Stimulated activated CD4-positive, alpha-beta T cell treated with anti-CD3 and anti-CD28 coated beads, Interleukin-15, amount 100 ng/mL, for 48 hours (primary cell): ENCODE measurements at regions not wholly inside any gene's neighbourhood (a gene's known extent, or its start where the extent isn't known, plus 50 kb on each side); places are given as distances from the start of the nearest gene placed in this dataset.

Experiments used
- DNase-seq, 2 donors: peaks; one replicate each; pipeline ENCODE4 v3.0.0-alpha.2; 2020; ENCODE audit warnings: low read depth in 2 of 2

DNA sequence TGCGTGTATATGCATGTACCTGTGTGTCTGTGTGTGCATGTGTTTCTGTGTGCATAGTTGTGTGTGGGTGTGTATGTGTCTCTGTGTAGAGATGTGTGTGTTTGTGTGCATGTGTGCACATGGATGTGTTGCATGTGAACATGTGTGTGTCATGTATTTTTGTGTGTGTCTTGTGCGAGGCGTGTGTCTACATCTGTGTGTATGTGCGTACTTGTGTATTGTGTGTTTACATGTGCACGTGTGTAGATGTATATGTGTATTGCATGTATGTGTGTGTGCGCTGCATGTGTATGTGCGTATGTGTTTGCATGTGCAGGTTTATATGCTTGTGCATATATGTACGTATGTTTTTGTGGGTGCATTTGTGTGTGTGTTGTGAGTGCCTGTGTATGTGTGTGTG, 735.2 kb downstream of the GALR1 start:
- no peak for DNase-seq

GRCh38 chr18:77985526-77986281, 736.1 kb downstream of the GALR1 start:
- DNase-seq, result no peak

GRCh38 chr18:77990131-77990530, 740.5 kb downstream of the GALR1 start:
- no peak for DNase-seq

- no peak for DNase-seq
These were observed 741.3 kb downstream of the GALR1 start for GRCh38 chr18:77990901-77991300.

- DNase-seq, result no peak
These were observed 742.4 kb downstream of the GALR1 start for GRCh38 chr18:77992057-77992456.

DNA sequence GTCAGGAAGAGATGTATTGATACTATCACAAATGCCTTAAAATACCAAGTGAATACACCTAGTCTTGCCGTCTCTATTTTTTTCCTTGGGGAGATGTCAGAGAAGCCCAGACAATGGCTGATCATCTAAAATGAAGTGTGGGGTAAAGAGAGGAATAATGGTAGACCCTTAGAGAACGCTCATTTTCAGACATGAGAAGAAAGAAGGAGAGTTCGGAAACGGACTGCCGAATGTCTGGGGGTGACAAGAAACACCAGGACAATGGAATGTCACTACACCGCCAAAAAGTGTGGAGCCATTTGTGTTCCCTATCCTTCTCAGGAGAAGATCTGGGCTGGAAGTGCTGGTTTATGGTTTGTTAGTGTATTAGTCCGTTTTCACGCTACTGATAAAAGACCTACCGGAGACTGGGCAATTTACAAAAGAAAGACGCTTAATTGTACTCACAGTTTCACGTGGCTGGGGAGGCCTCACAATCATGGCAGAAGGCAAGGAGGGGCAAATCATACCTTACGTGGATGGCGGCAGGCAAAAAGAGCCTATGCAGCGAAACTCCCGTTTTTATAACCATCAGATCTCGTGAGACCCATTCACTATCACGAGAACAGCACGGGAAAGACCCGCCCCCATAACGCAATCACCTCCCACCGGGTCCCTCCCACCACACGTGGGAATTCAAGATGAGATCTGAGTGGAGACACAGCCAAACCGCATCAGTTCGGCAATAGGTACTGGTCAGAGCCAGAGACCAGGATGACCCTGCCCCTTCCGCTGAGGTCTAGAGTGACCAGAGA, 743.7 kb downstream of the GALR1 start:
- DNase-seq, result no peak

DNA sequence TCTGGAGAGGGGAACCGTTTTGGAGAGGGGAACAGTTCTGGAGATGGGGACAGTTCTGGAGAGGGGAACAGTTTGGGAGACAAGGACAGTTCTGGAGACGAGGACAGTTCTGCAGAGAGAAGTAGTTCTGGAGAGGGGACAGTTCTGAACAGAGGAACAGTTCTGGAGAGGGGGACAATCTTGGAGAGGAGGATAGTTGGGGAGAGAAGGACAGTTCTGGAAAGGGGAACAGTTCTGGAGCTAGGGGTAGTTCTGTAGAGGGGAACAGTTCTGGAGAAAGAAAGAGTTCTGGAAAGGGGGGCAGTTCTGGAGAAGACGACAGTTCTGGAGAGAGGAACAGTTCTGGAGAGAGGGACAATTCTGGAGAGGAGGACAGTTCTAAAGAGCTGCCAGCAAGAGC, 745.9 kb downstream of the GALR1 start:
- no peak for DNase-seq

DNA sequence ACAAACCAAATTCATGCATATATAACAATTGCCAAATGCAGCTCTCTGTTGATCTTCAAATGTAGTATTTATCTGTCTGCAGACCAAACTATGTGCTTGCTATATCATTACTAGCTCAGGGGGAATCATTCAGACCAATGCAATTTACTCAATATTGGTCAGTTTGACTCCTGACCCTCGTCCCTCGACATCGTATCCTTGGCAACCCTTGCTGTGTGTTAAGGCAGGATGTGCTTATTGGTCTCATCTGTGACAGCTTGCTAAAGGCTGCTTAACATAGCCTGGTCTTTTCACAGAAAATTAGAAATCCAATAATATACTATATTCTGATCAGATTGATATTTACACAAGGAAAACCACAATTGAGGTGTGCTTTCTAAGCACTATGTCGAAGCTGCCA, 747.1 kb downstream of the GALR1 start:
- no peak for DNase-seq

- no peak for DNase-seq
These were observed 752.2 kb downstream of the GALR1 start for GRCh38 chr18:78001811-78002210.

- no peak for DNase-seq
These were observed 756.5 kb downstream of the GALR1 start for GRCh38 chr18:78006006-78006773.

GRCh38 chr18:78006774-78007260, 757.2 kb downstream of the GALR1 start:
- no peak for DNase-seq

DNA sequence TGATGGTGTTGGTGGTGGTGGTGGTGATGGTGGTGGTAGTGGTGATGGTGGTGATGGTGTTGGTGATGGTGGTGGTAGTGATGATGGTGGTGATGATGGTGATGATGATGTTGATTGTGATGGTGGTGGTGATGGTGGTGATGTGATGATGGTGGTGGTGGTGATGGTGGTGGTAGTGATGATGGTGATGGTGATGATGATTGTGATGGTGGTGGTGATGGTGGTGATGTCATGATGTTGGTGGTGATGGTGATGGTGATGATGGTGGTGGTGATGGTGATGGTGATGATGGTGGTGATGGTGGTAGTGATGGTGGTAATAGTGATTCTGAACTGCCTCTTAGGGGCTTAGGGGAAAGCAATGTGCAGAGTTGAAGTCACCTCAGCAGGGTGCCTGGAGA, 760.7 kb downstream of the GALR1 start:
- DNase-seq, result no peak

GRCh38 chr18:78017869-78018268, 768.2 kb downstream of the GALR1 start:
- DNase-seq, result no peak

GRCh38 chr18:78021196-78021595, 771.5 kb downstream of the GALR1 start:
- no peak for DNase-seq

- DNase-seq, result no peak
These were observed 781.9 kb downstream of the GALR1 start for GRCh38 chr18:78031589-78031988.

GRCh38 chr18:78031991-78032390, 782.3 kb downstream of the GALR1 start:
- DNase-seq, result no peak

DNA sequence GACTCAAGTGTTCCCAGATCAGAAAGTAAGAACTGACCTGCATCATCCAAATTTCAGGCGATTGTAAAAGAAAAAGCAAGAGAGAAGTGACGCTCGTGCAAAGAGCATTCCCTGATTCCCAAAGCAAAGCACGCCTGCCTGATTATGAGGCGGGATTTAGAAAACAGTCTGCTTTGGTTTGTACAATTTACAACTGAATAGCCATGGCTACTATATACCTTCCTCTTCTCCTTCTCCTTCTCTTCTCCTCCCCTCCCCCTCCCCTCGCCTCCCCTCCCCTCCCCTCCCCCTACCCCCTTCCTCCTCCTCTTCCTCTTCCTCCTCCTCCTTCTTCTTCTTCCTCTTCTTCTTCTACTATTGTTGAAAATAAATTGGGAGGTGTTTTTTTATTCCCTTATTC, 782.9 kb downstream of the GALR1 start:
- DNase-seq, result no peak

DNA sequence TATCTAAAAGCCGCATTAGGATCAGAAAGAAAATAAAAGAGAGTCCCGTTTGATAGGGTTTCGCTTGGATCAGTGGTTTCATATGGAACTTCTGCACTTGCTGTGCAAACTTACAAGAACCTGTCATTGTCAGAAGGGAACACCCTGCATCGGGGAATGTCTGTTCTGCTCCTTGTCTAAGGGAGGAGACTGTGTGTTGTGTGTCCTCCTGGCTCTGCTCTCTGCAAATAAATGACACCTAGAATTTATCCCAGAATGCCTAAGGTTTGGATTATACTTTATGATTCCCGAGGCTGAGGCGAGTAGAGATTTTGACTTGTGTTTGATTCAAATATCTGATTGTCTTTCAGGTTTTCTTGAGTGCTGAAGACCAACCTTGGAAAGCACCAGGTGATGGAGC, 785.1 kb downstream of the GALR1 start:
- no peak for DNase-seq

- DNase-seq, result no peak
These were observed 791.6 kb downstream of the GALR1 start for GRCh38 chr18:78041218-78041617.

GRCh38 chr18:78046631-78047030, 797.0 kb downstream of the GALR1 start:
- no peak for DNase-seq

- DNase-seq, result no peak
These were observed 799.6 kb downstream of the GALR1 start for GRCh38 chr18:78049281-78049680.

DNA sequence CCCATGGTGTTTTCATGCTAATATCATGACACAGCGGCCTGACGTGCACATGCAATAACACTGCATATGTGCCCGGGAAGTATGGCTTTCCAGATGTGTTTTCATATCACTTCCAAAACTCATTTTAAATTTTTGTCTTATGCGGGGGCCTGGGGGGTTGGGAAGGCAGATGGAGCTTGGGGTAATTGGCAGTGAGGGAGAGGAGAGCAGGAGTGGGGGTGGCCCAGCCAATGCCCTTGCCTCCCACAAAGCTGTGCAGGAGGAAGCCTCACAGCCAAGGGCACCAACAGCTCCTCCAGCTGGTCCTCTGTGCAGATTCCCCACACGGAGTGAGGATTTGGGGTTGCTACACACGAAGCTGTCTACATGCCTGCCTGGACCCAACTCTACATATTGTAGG, 805.2 kb downstream of the GALR1 start:
- no peak for DNase-seq
